Stomach (tissue), 4 donors: ENCODE measurements at regions not wholly inside any gene's neighbourhood (a gene's known extent, or its start where the extent isn't known, plus 50 kb on each side); places are given as distances from the start of the nearest gene placed in this dataset.

Source experiments
- CTCF ChIP-seq, 7 experiments: fragments of 450-650 bp in 4 of 7; fragments of 200-600 bp in 3 of 7; sonication (generic) in 3 of 7; IDR thresholded peaks; one replicate each; pipeline ENCODE4 v1.5.1; 2016 to 2019; ENCODE audit warnings: antibody characterized with exemption in 7 of 7, control low read depth in 2 of 7, mild to moderate bottlenecking in 1 of 7
- EP300 ChIP-seq: sonication (generic); formaldehyde crosslinking; IDR thresholded peaks from one replicate; pipeline ENCODE4 v1.6.1; 2017; ENCODE audit warnings: antibody characterized with exemption
- POLR2A ChIP-seq, 4 donors: fragments of 450-650 bp; IDR thresholded peaks; one replicate each; pipeline ENCODE4 v1.6.1; 2016; ENCODE audit warnings: antibody characterized with exemption in 4 of 4, control low read depth in 2 of 4, mild to moderate bottlenecking in 1 of 4, moderate library complexity in 1 of 4
- POLR2AphosphoS5 ChIP-seq, 3 donors: sonication (generic); formaldehyde crosslinking; IDR thresholded peaks; one replicate each; pipeline ENCODE4 v1.6.1; 2016; ENCODE audit warnings: antibody characterized with exemption in 3 of 3

- no peak for TF ChIP-seq CTCF (IDR thresholded peaks at IDR 0.05)
- no peak for TF ChIP-seq POLR2A (IDR thresholded peaks at IDR 0.05)
- no peak for TF ChIP-seq POLR2AphosphoS5 (IDR thresholded peaks at IDR 0.05)
- TF ChIP-seq EP300: no peak
Measured at GRCh38 chr3:62950210-62950609, 75.0 kb upstream of the CADPS start.
